ENCODE measurements at regions not wholly inside any gene's neighbourhood (a gene's known extent, or its start where the extent isn't known, plus 50 kb on each side); places are given as distances from the start of the nearest gene placed in this dataset.

DNA sequence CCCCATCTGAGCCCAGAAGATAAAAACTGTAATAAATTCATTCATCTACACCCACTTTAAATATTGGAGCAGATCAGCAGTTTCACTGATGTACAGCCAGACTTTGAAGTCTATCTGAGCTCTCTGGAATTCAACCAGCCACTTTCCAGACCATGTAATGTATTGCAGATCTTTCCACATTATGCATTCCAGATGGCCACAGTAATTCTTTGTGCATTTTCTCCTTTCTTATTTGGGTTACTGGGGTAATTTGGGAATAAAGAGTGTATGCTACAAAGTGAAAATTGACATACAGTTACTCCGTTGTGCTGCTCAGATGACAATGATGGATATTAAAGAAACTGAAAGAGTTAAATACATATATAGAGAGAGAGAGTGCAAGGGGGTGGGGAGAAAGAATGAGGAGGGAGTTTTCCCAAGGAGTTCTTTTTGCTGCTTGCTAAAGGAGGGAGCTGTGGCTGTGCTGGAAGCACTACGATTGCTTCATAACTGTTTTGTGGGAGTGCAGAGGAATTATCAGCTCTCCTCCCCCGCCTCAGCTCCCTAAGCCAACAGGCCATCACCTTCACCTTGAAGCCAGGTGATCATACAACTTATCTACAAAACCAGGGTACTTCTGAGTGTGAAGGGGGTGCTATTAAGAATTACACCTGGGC, 152.8 kb downstream of the GAS1 start:
- DNase-seq: no peak

- no peak for DNase-seq
Observed at GRCh38 chr9:86792136-86792535, 155.2 kb downstream of the GAS1 start.

DNA sequence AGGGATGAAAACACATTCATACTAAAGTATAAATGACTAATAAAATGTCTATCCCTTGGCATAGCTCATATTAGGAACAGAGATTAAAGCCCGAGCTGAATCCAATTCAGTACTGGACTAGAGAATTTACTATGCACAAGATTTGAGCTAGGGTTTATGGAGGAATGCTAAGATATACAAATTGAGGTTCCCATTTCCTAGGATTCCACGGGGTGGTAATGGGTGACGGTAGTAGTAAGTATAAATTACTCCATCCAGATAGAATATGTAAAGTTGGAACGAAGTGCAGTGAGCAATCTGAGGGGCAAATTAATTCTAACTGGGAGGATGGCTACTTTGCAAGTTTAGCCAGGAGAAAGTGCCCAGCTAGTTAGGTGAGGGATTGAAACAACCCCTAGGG, 156.5 kb downstream of the GAS1 start:
- no peak for DNase-seq

GRCh38 chr9:86788456-86788855, 158.8 kb downstream of the GAS1 start:
- DNase-seq: no peak

DNA sequence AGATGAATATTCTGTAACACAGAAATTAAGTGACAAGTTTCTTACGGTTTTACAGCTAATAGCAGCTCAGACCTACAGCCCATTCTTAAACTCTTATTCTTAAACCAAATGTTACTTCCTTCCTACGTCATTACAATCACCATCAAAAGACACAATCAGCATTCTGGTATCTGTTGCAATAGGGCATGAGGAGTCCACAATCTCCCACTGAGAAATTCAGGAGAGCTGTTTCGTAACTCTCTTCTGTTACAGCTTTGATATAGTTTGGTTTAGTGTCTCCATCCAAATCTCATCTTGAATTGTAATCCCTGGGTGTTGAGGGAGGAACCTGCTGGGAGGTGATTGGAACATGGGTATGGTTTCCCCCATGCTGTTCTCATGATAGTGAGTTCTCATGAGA, 163.4 kb downstream of the GAS1 start:
- no peak for DNase-seq

DNA sequence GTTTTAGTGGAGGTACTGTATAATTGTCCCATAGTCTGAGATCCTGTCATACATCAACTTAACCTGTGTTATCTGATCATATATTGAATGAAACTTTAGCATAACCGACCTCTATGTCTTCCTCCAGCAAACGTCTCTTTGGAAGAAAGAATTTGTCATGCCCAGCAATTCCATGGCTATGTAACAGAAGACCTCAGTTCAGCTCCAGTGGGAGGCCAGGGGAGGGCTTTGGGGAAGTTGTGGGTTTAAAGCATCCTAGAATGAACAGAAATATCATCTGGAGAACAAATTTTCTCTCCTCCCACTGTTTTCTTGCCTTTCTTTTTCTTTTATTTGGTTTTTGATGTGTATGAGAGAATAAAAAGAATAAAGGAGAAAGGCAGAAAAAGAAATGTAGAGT, 164.5 kb downstream of the GAS1 start:
- DNase-seq: no peak

GRCh38 chr9:86778761-86779160, 168.5 kb downstream of the GAS1 start:
- no peak for DNase-seq

- DNase-seq: no peak
Observed at GRCh38 chr9:86775718-86776117, 171.6 kb downstream of the GAS1 start.

GRCh38 chr9:86774116-86774515, 173.2 kb downstream of the GAS1 start:
- DNase-seq: no peak

- no peak for DNase-seq
Observed at GRCh38 chr9:86773422-86773945, 173.8 kb downstream of the GAS1 start.

- DNase-seq: no peak
Observed at GRCh38 chr9:86772635-86772993, 174.7 kb downstream of the GAS1 start.

- DNase-seq: no peak
Observed at GRCh38 chr9:86771941-86772634, 175.2 kb downstream of the GAS1 start.

DNA sequence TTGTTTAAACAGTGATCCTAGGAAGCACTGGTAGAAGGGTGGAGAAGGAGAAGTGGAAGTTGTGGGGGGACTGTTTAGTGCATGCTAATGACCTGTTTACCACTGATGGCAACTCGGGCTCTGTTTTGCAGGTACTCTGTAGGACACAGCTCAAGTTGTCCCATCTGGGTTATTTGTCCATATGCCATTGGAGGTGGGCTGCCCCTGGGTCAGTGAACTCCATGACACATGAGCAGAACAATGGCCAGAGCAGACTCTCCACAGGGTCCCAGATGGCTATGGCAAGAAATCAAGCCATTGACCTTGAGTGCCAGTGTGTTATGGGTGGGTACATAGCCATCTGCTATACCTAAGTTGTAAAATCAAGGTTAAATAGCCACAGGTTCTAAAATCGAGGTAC, 175.9 kb downstream of the GAS1 start:
- DNase-seq: no peak

DNA sequence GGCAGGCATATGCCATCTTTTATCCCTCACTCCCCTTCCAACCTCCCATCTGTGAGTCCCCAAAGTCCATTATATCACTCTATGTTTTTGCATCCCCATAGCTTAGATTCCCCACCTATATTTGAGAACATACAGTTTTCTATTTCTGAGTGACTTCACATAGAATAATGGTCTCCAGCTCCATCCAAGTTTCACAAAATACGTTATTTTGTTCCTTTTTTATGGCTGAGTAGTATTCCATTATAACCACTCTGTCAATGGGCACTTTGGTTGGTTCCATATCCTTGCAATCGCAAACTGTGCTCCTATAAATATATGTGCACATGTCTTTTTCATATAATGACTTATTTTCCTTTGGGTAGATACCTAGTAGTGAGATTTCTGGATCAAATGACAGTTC, 178.6 kb downstream of the GAS1 start:
- no peak for DNase-seq

DNA sequence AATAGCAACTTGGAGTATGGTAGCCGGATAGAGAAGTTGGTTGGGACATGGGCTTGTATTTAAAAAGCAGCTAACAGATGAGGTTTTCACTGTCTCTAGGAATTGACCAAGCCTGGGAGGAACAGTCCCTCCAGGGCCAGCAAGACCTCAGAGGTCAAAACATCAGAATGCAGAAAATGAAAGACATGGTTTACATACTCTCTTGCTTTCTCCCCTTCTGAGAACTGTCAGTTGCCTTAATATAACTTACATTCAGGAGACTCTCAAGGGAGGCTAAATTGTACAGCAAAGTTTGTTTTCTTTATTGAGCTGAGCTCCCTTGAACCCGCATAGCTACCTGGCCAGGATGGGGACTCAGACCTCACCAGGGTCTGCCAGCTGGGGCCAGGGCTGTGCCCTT, 179.3 kb downstream of the GAS1 start:
- no peak for DNase-seq

DNA sequence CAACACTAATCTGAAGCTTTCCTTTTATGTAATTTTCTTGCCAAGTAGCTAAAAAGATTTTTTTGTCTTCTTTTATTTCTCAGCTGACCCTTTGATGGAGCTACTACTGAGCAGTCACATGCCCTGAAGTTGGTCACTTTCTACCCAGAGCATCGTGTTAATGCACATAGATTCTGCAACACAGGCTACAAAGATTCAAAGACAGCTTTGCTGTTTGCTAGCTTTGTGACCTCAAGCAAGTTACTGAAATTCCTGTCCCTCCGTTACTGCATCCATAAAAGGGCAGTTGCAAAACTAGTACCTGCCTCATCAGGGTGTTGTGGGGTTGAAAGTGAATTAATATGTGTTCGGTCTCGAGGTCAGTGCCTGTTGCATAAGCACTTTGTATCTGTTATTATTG, 179.9 kb downstream of the GAS1 start:
- DNase-seq: no peak

DNA sequence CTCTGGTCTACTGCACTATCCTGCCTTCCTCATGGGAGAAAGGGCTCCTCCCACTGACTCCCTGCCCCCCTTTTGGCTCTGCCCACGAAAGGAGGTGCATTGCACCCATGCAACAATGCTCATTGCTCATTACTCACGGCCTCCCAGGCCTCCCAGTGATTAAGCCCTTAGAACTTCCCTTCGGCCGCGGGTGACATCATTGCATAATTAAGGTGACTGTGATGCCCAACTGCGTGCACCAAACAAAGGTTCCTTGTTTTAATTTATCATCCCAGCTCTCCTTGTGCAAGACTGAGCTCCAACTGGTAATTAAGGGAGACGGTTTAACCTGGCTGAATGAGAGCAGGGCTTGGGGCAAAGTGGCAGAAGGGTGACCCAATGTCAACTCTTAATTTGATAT, 180.4 kb downstream of the GAS1 start:
- no peak for DNase-seq

DNA sequence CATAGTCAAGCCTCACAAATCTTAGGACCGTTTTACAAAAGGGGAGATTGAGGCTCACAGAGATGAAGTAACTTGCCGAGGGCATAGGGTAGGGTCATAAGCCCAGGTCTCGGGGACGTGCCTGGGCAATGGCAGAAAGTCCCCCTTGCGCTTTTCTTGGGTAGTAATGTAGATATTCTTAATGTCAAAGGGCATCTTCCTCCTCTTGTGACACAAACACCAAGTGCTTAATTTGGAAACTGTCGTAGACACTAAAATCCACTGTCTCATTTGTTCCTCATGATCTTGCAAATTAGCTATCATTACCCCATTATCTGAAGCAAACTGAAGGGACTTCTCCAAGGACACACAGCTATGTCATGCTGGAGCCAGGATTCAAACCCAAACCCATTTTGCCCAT, 180.8 kb downstream of the GAS1 start:
- no peak for DNase-seq

- DNase-seq: no peak
Observed at GRCh38 chr9:86765746-86766430, 181.4 kb downstream of the GAS1 start.

DNA sequence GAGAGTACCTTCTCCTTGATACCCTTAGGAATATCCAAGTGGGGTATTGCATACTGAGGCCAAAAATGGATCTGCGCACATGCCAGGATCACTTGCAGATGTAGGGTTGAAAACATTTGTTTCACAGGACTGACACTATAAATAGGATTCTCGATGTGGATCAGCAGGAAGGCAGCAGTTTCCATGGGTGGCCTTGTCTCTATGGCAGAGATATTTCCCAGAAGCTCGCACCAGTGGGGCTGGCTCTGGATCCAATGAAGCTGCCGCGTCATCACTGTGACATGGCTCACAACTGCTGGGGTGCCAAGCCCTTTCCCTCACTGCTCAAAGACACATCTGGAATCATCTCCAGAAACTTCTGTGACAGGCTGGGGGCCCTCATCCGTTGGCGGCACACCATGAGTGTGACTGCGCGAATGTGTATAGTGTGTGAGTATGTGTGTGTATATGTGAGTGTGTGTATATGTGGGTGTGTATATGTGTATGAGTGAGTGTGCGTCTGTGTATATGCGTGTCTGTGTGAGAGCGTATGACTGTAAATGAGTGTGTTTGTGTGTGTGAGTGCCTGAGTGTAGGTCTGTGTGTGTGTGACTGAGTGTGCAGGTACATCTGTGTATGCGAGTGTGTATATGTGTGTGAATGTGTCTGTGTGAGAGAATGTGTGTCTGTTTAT, 182.5 kb downstream of the GAS1 start:
- DNase-seq: no peak

DNA sequence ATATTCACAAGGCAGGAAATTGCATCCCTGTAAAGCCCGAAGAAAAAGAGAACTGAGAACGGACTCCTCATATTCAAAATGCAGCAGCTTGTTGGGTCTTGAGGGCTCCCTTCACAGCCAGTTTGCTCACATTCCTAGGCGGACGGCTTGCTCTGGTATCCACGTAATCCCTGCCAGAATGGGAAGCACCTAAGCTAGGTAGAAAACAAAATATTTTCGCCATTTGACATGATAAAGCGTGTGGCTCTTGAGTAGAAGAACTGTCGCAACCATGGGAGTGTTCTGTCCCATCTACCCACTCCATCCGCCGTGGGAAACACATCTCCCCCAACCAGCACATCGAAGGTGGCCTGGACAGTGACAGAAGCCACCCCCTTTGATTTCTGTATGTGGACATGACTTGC, 183.1 kb downstream of the GAS1 start:
- DNase-seq: no peak

DNA sequence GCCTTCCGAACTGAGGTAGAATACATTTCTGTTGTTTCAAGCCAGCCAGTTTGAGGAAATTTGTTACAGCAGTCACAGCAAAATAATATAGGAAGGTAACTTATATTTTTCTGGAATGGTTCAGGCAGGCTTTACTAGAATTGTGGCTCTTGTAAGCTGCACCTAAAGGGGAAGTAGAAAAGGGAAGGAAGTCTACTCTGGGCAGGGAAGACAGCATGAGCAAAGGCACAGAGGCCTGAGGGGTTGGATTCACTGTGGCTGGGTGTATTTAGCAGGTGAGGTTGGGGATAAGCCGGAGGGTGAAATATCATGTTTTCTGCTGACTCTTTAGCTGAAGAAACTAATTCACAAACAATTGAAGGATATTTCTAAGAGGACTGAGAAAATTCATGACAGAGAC, 183.5 kb downstream of the GAS1 start:
- no peak for DNase-seq

GRCh38 chr9:86757382-86757720, 190.0 kb downstream of the GAS1 start:
- no peak for DNase-seq

Data from NCI-H524 (cell line).